GM12878 (cell line): ENCODE measurements at regions not wholly inside any gene's neighbourhood (a gene's known extent, or its start where the extent isn't known, plus 50 kb on each side); places are given as distances from the start of the nearest gene placed in this dataset.

Source experiments
- ATAC-seq: fragments of 200-7000 bp; cut with Tn5 transposase; 3 replicates; pipeline ENCODE4 v1.9.1; 2020; ENCODE audit warnings: mild to moderate bottlenecking, moderate library complexity
- BruUV-seq: library from RNA; stranded (reverse); fragments of 400-500 nt; replicated peaks from 2 replicates; lab custom pipeline; 2021; lab: Mats Ljungman, UMichigan
- CTCF ChIA-PET: fragments of 300-600 bp; sonication (Branson Sonifier 250); formaldehyde crosslinking; extraction: SDS; loops from one replicate; lab custom pipeline; 2021; ENCODE audit warnings: inconsistent platforms; lab: Yijun Ruan, JAX
- POLR2A ChIA-PET: fragments of 350-600 bp; formaldehyde crosslinking; extraction: SDS; loops from one replicate; lab custom pipeline; 2021; ENCODE audit warnings: inconsistent platforms; lab: Charles Lee
- RAD21 ChIA-PET: fragments of 300-600 bp; sonication (Branson Sonifier 250); formaldehyde crosslinking; loops from one replicate; lab custom pipeline; 2023; ENCODE audit warnings: antibody characterized with exemption; ENCODE audit not compliant: unreplicated experiment; lab: Charles Lee
- SMC1A ChIA-PET: fragments of 300-600 bp; sonication (Branson Sonifier 250); formaldehyde crosslinking; loops from one replicate; lab custom pipeline; 2023; ENCODE audit not compliant: unreplicated experiment, uncharacterized antibody; lab: Charles Lee
- DNase-seq: peaks from one replicate; pipeline ENCODE4 v3.0.0-alpha.2; 2011; ENCODE audit warnings: low read depth, low spot score
- FAIRE-seq: peaks from 3 replicates; lab custom pipeline; 2011; peaks lifted over from hg19 to GRCh38; lab: Jason Lieb, UNC
- H2AFZ ChIP-seq: 2 replicates; pipeline ENCODE4 v1.6.0; 2011; ENCODE audit warnings: low read depth, low read length, control low read depth; ENCODE audit not compliant: control insufficient read depth
- H3K27ac ChIP-seq: 2 replicates; pipeline ENCODE4 v1.5.1; 2011; ENCODE audit warnings: control low read depth; ENCODE audit not compliant: control insufficient read depth, insufficient read depth
- H3K27me3 ChIP-seq, 2 experiments: replicated peaks in 1 of 2; 2 replicates each; pipeline versions ENCODE4 v1.6.0 to v1.6.1; 2011; ENCODE audit warnings: low read length in 1 of 2; ENCODE audit not compliant: control insufficient read depth in 2 of 2, insufficient read depth in 2 of 2
- H3K36me3 ChIP-seq, 2 experiments: 2 replicates each; pipeline ENCODE4 v1.5.1; 2011; ENCODE audit warnings: low read length in 1 of 2; ENCODE audit not compliant: control insufficient read depth in 2 of 2, insufficient read depth in 2 of 2
- H3K4me1 ChIP-seq: 2 replicates; pipeline ENCODE4 v1.6.1; 2011; ENCODE audit warnings: mild to moderate bottlenecking, low read length, moderate library complexity, mixed read lengths; ENCODE audit not compliant: control insufficient read depth, insufficient read depth
- H3K4me2 ChIP-seq: 2 replicates; pipeline ENCODE4 v1.6.0; 2011; ENCODE audit warnings: control low read depth; ENCODE audit not compliant: control insufficient read depth, insufficient read depth
- H3K4me3 ChIP-seq: fragments of 200-600 bp; sonication (generic); 2 replicates; pipeline ENCODE4 v1.5.1; 2016
- H3K79me2 ChIP-seq: 2 replicates; pipeline ENCODE4 v1.6.0; 2011; ENCODE audit warnings: low read length; ENCODE audit not compliant: control insufficient read depth, insufficient read depth
- H3K9ac ChIP-seq: 2 replicates; pipeline ENCODE4 v1.8.0; 2011; ENCODE audit warnings: low read length, control low read depth, mixed read lengths; ENCODE audit not compliant: control insufficient read depth, insufficient read depth
- H3K9me3 ChIP-seq: replicated peaks from 3 replicates; pipeline ENCODE4 v1.5.1; 2011; ENCODE audit warnings: mild to moderate bottlenecking, low read length; ENCODE audit not compliant: control insufficient read depth, insufficient read depth
- H4K20me1 ChIP-seq: 2 replicates; pipeline ENCODE4 v1.6.0; 2011; ENCODE audit not compliant: control insufficient read depth, insufficient read depth
- ATF2 ChIP-seq: IDR thresholded peaks from 2 replicates; pipeline ENCODE4 v1.6.1; 2012; ENCODE audit warnings: low read length, inconsistent platforms
- ATF3 ChIP-seq: IDR thresholded peaks from 2 replicates; pipeline ENCODE4 v1.6.1; 2011; ENCODE audit warnings: low read depth, mild to moderate bottlenecking, low read length, moderate library complexity, borderline replicate concordance; ENCODE audit errors: extremely low read depth
- BRCA1 ChIP-seq: IDR thresholded peaks from 2 replicates; pipeline ENCODE4 v1.6.1; 2011; ENCODE audit warnings: low read depth, low read length, improper control_type of control experiment
- E2F4 ChIP-seq: IDR thresholded peaks from 2 replicates; pipeline ENCODE4 v1.6.1; 2012; ENCODE audit warnings: low read depth, low read length, improper control_type of control experiment
- ETV6 ChIP-seq, 2 experiments: fragments of 450-650 bp in 1 of 2; IDR thresholded peaks in 1 of 2; conservative IDR thresholded peaks in 1 of 2; 2 replicates each; pipeline ENCODE4 v1.6.1; 2014; ENCODE audit warnings: antibody characterized with exemption in 1 of 2, borderline replicate concordance in 1 of 2, low read depth in 1 of 2, mild to moderate bottlenecking in 1 of 2, moderate library complexity in 1 of 2
- PML ChIP-seq: IDR thresholded peaks from 2 replicates; pipeline ENCODE4 v1.6.1; 2012; ENCODE audit warnings: low read length, inconsistent platforms
- POLR2AphosphoS2 ChIP-seq: IDR thresholded peaks from 2 replicates; pipeline ENCODE4 v1.6.1; 2011; ENCODE audit warnings: low read depth, mild to moderate bottlenecking, low read length, improper control_type of control experiment, moderate library complexity
- SMARCA5 ChIP-seq: fragments of 450-650 bp; IDR thresholded peaks from 2 replicates; pipeline ENCODE4 v1.6.1; 2017; ENCODE audit warnings: mild to moderate bottlenecking
- SREBF2 ChIP-seq: IDR thresholded peaks from 2 replicates; pipeline ENCODE4 v1.6.1; 2012; ENCODE audit warnings: mild to moderate bottlenecking, low read length
- TAF1 ChIP-seq: IDR thresholded peaks from 2 replicates; pipeline ENCODE4 v1.6.1; 2011; ENCODE audit warnings: mild to moderate bottlenecking, low read depth, low read length, borderline replicate concordance
- TARDBP ChIP-seq: IDR thresholded peaks from 2 replicates; pipeline ENCODE4 v1.6.1; 2016; ENCODE audit warnings: borderline replicate concordance
- WGBS: methylation state at CpG from one replicate; pipeline ENCODE4 v1.1.6; 2016; ENCODE audit warnings: low lambda C conversion rate; ENCODE audit not compliant: insufficient replicate concordance, insufficient coverage; ENCODE audit errors: missing lambda C conversion rate; 5-methylcytosine and 5-hydroxymethylcytosine counted together
- in situ Hi-C: fragments of 300-500 bp; cut with MboI; formaldehyde crosslinking; loops from 9 replicates; pipeline ENCODE4 v1.14.3; 2018; ENCODE audit warnings: mixed read lengths
- intact Hi-C: fragments of 100-400 bp; cut with micrococcal nuclease; formaldehyde crosslinking; loops from one replicate; pipeline ENCODE4 v1.14.2; 2022; ENCODE audit not compliant: unreplicated experiment
- TF ChIP-seq, protein P1 (sequence below): fragments of 450-650 bp; conservative IDR thresholded peaks from 2 replicates; pipeline ENCODE4 v1.6.1; 2017; ENCODE audit warnings: mild to moderate bottlenecking, moderate library complexity
- TF ChIP-seq, protein P2 (sequence below): fragments of 450-650 bp; IDR thresholded peaks from 2 replicates; pipeline ENCODE4 v1.6.1; 2016; ENCODE audit warnings: mild to moderate bottlenecking

DNA sequence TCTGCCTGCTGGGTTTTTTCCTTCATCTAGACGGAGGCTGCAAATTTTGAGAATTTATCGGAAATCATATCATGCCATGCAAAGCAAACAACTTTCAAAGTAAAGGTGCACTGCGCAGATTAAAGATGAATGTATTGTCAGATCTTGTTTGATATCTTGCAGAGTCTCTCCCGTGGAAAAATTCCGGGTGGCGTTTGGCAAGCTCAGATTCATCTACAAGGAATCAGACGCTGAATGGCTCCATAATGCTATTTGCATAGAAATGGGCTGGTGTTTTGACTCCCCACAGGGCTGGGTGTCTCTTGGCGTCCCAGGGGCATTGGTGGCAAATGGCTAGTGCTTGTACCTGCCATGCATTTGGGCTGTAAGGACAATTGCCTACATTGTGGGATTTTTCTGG lies 274.0 kb downstream of the VRK1 start (continued):
- TF ChIP-seq BRCA1 = no peak
- no peak for TF ChIP-seq TARDBP
- TF ChIP-seq ATF3 = no peak
- no peak for TF ChIP-seq ETV6 (conservative IDR thresholded peaks at IDR 0.05 in 1 of 2, IDR thresholded peaks at IDR 0.05 in 1 of 2; ENCODE audit: borderline replicate concordance in 1 of 2, low read depth in 1 of 2)

DNA sequence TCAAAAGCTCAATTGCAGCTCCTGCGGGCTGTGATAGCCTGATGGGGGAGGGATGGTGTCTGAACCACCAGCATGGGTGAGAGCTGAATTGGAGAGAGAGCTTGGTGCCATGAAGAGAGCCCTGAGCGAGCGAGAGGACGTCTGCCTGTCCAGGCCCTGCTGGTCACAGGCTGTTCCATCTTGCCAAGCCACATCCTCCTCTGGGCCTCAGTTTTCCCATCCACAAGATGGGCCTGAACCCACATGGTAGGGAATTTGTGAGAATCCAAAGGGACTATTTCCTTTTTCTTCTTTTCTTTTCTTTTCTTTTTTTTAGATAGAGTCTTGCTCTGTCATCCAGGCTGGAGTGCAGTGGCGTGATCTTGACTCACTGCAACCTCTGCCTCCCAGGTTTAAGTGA lies 276.4 kb downstream of the VRK1 start:
- Histone ChIP-seq H3K27ac (no peak overlapping the region), H3K27me3 (no peaks in the 10 kb centered on the region), H3K4me2 (no peak overlapping the region), H3K4me1 (peaks cover 5% of the 10 kb centered on the region), H3K36me3 (no peaks in the 10 kb centered on the region), H2AFZ (no peak overlapping the region), H4K20me1 (no peaks in the 10 kb centered on the region), H3K9me3 (no peaks in the 10 kb centered on the region), H3K9ac (no peak overlapping the region), H3K4me3 (no peak overlapping the region), H3K79me2 (no peaks in the 10 kb centered on the region)
- in situ Hi-C loops (no loop called here), intact Hi-C loops (no loop called here)
- TF ChIP-seq SREBF2 (no peak), SMARCA5 (no peak), PML (no peak), ATF2 (no peak), POLR2AphosphoS2 (no peak), E2F4 (no peak), TAF1 (no peak)
- TF ChIP-seq, protein P1, sequence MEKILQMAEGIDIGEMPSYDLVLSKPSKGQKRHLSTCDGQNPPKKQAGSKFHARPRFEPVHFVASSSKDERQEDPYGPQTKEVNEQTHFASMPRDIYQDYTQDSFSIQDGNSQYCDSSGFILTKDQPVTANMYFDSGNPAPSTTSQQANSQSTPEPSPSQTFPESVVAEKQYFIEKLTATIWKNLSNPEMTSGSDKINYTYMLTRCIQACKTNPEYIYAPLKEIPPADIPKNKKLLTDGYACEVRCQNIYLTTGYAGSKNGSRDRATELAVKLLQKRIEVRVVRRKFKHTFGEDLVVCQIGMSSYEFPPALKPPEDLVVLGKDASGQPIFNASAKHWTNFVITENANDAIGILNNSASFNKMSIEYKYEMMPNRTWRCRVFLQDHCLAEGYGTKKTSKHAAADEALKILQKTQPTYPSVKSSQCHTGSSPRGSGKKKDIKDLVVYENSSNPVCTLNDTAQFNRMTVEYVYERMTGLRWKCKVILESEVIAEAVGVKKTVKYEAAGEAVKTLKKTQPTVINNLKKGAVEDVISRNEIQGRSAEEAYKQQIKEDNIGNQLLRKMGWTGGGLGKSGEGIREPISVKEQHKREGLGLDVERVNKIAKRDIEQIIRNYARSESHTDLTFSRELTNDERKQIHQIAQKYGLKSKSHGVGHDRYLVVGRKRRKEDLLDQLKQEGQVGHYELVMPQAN = no peak
- TF ChIP-seq, protein P2, sequence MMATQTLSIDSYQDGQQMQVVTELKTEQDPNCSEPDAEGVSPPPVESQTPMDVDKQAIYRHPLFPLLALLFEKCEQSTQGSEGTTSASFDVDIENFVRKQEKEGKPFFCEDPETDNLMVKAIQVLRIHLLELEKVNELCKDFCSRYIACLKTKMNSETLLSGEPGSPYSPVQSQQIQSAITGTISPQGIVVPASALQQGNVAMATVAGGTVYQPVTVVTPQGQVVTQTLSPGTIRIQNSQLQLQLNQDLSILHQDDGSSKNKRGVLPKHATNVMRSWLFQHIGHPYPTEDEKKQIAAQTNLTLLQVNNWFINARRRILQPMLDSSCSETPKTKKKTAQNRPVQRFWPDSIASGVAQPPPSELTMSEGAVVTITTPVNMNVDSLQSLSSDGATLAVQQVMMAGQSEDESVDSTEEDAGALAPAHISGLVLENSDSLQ = no peak
- RAD21 ChIA-PET = no interaction called here
- FAIRE-seq (no peak), ATAC-seq (no peak), DNase-seq (no peak)
- BruUV-seq = no TSS peak
- SMC1A ChIA-PET = no interaction called here
- CTCF ChIA-PET = no interaction called here
- POLR2A ChIA-PET = no interaction called here
- 32% methylated on average over 5 of the region's 5 CpGs for WGBS
